ENCODE measurements at regions not wholly inside any gene's neighbourhood (a gene's known extent, or its start where the extent isn't known, plus 50 kb on each side); places are given as distances from the start of the nearest gene placed in this dataset.

DNA sequence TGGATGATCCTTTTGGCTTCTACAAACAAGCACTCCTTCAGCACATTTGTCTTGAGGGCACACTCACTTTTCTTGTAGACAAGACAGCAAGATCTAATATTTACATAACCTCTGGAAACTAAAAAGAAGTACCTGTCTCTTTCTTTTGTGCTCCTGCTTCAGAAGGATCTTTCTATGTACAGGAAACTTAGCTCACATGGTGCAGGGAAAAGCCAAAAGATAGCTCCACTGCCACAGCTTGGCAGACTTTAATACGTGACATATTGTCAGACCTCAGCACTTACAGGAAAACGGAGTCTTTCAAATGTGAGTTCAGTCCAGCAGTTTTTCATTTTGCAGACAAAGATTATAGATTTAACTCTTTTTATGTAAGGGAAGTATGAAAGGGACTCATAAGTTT, 225.5 kb upstream of the SAMSN1 start:
- Mint-ChIP-seq H3K27me3 (no peaks in the 10 kb centered on the region), H3K4me1 (ENCODE audit: low read depth) (peaks cover 13% of the 10 kb centered on the region), H3K4me3 (ENCODE audit: low read depth) (no peak overlapping the region), H3K27ac (no peak overlapping the region), H3K9me3 (ENCODE audit: low read depth) (no peaks in the 10 kb centered on the region), H3K36me3 (ENCODE audit: insufficient read depth) (no peaks in the 10 kb centered on the region)
- TF ChIP-seq, protein P1, sequence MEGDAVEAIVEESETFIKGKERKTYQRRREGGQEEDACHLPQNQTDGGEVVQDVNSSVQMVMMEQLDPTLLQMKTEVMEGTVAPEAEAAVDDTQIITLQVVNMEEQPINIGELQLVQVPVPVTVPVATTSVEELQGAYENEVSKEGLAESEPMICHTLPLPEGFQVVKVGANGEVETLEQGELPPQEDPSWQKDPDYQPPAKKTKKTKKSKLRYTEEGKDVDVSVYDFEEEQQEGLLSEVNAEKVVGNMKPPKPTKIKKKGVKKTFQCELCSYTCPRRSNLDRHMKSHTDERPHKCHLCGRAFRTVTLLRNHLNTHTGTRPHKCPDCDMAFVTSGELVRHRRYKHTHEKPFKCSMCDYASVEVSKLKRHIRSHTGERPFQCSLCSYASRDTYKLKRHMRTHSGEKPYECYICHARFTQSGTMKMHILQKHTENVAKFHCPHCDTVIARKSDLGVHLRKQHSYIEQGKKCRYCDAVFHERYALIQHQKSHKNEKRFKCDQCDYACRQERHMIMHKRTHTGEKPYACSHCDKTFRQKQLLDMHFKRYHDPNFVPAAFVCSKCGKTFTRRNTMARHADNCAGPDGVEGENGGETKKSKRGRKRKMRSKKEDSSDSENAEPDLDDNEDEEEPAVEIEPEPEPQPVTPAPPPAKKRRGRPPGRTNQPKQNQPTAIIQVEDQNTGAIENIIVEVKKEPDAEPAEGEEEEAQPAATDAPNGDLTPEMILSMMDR (IDR thresholded peaks at IDR 0.05; ENCODE audit: unreplicated experiment) = no peak
- DNase-seq (ENCODE audit: low spot score, unreplicated experiment) = no peak

DNA sequence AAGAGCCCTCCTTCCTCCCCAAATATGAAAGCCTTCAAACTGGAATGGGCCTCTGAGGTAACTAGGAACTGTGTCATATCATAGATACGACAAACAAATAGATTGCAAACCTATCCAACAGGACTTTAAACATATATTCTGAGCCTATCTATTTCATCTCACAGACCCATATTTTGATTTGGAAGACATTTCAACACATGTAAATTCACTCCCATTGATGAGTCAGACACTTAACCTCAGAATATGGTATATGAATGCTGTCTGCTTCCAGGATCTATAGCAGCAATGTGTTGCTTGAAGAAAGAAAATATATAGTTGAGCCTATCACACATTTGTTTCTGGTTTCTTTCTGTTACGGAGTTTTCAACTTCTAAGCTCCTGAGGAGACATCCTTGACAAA, 221.9 kb upstream of the SAMSN1 start:
- Mint-ChIP-seq H3K27me3 (no peaks in the 10 kb centered on the region), H3K36me3 (ENCODE audit: insufficient read depth) (no peaks in the 10 kb centered on the region), H3K9me3 (ENCODE audit: low read depth) (no peaks in the 10 kb centered on the region), H3K27ac (no peak overlapping the region), H3K4me3 (ENCODE audit: low read depth) (no peak overlapping the region), H3K4me1 (ENCODE audit: low read depth) (peaks cover 5% of the 10 kb centered on the region)
- TF ChIP-seq, protein P1 (IDR thresholded peaks at IDR 0.05; ENCODE audit: unreplicated experiment) = no peak
- DNase-seq (ENCODE audit: low spot score, unreplicated experiment) = no peak

GRCh38 chr21:14767192-14767852, 221.2 kb upstream of the SAMSN1 start:
- Mint-ChIP-seq H3K4me3 (ENCODE audit: low read depth) (no peak overlapping the region), H3K36me3 (ENCODE audit: insufficient read depth) (no peaks in the 10 kb centered on the region), H3K27me3 (no peaks in the 10 kb centered on the region), H3K27ac (no peak overlapping the region), H3K9me3 (ENCODE audit: low read depth) (no peaks in the 10 kb centered on the region), H3K4me1 (ENCODE audit: low read depth) (peaks cover 5% of the 10 kb centered on the region)
- TF ChIP-seq, protein P1 (IDR thresholded peaks at IDR 0.05; ENCODE audit: unreplicated experiment) = no peak
- DNase-seq (ENCODE audit: low spot score, unreplicated experiment) = no peak

GRCh38 chr21:14766241-14766640, 220.1 kb upstream of the SAMSN1 start:
- DNase-seq (ENCODE audit: low spot score, unreplicated experiment) = no peak
- TF ChIP-seq, protein P1 (IDR thresholded peaks at IDR 0.05; ENCODE audit: unreplicated experiment) = no peak
- no peaks in the 10 kb centered on the region for H3K9me3 Mint-ChIP-seq (ENCODE audit: low read depth)
- H3K36me3 Mint-ChIP-seq (ENCODE audit: insufficient read depth) = no peaks in the 10 kb centered on the region
- no peaks in the 10 kb centered on the region for H3K4me1 Mint-ChIP-seq (ENCODE audit: low read depth)
- H3K27me3 Mint-ChIP-seq = no peaks in the 10 kb centered on the region
- H3K4me3 Mint-ChIP-seq (ENCODE audit: low read depth) = no peak overlapping the region
- no peak overlapping the region for H3K27ac Mint-ChIP-seq

DNA sequence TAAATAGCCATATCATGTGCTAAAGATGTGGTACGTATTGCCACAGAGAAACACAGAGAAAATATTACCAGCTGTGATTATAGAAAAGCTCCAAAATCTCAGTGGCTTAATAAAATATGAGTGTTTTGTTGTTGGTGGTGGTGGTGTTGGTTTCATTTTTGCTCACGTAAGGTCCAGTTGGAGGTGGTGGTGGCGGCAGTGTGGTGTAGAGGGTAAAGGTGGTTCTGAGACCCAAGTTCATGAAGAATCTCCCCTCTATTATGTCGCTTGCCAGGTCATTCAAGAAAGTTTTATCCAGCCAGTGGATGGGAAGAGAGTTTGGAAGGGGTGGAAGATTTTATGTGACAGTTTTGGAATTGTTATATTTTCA, 217.6 kb upstream of the SAMSN1 start:
- TF ChIP-seq, protein P1 (IDR thresholded peaks at IDR 0.05; ENCODE audit: unreplicated experiment) = no peak
- no peaks in the 10 kb centered on the region for H3K4me1 Mint-ChIP-seq (ENCODE audit: low read depth)
- no peak for DNase-seq (ENCODE audit: low spot score, unreplicated experiment)
- no peaks in the 10 kb centered on the region for H3K27me3 Mint-ChIP-seq
- no peak overlapping the region for H3K4me3 Mint-ChIP-seq (ENCODE audit: low read depth)
- no peaks in the 10 kb centered on the region for H3K36me3 Mint-ChIP-seq (ENCODE audit: insufficient read depth)
- H3K9me3 Mint-ChIP-seq (ENCODE audit: low read depth) = peaks cover 10% of the 10 kb centered on the region
- no peak overlapping the region for H3K27ac Mint-ChIP-seq
